Astrocyte of the cerebellum (primary cell): ENCODE measurements at regions not wholly inside any gene's neighbourhood (a gene's known extent, or its start where the extent isn't known, plus 50 kb on each side); places are given as distances from the start of the nearest gene placed in this dataset.
"Not testable (repeated sequence)": the region's sequence is repeated elsewhere in the genome, so short reads cannot be mapped to it uniquely, and the experiment has no call there.

ENCODE experiments used
- DNase-seq: peaks from one replicate; pipeline ENCODE4 v3.0.0-alpha.2; 2011; ENCODE audit warnings: low read depth
- H3K4me3 ChIP-seq: 2 replicates; pipeline ENCODE4 v1.5.1; 2011; ENCODE audit warnings: mild to moderate bottlenecking, low read depth, low read length, moderate library complexity
- CTCF ChIP-seq: IDR thresholded peaks from 2 replicates; pipeline ENCODE4 v1.5.1; 2012; ENCODE audit warnings: low read length, low read depth, moderate library complexity, mild to moderate bottlenecking; ENCODE audit errors: missing control alignments
- in situ Hi-C: cut with HindIII; loops from 2 replicates; pipeline ENCODE4 v1.10.0; 2017; ENCODE audit warnings: low sequenced_read_pairs

GRCh38 chr9:75488719-75489110, 400.4 kb downstream of the OSTF1 start:
- no peak for DNase-seq
- in situ Hi-C loops = no loop called here
- H3K4me3 ChIP-seq = no peak overlapping the region
- TF ChIP-seq CTCF = no peak

GRCh38 chr9:75490326-75490725, 400.1 kb upstream of the PCSK5 start:
- H3K4me3 ChIP-seq = no peak overlapping the region
- no peak for TF ChIP-seq CTCF
- DNase-seq = no peak
- in situ Hi-C loops = no loop called here

- no peak overlapping the region for H3K4me3 ChIP-seq
- in situ Hi-C loops = no loop called here
- TF ChIP-seq CTCF = no peak
- no peak for DNase-seq
Observed at GRCh38 chr9:75491533-75491932, 398.9 kb upstream of the PCSK5 start.

GRCh38 chr9:75499812-75500211, 390.7 kb upstream of the PCSK5 start:
- H3K4me3 ChIP-seq = no peak overlapping the region
- no peak for TF ChIP-seq CTCF
- no peak for DNase-seq
- in situ Hi-C loops = no loop called here

GRCh38 chr9:75500479-75500878, 390.0 kb upstream of the PCSK5 start:
- in situ Hi-C loops = no loop called here
- H3K4me3 ChIP-seq = no peak overlapping the region
- TF ChIP-seq CTCF = no peak
- DNase-seq = no peak

GRCh38 chr9:75500940-75501339, 389.5 kb upstream of the PCSK5 start:
- in situ Hi-C loops, DNase-seq, H3K4me3 ChIP-seq: not testable (repeated sequence)

- H3K4me3 ChIP-seq = no peak overlapping the region
- no peak for TF ChIP-seq CTCF
- in situ Hi-C loops = no loop called here
- DNase-seq = no peak
Observed at GRCh38 chr9:75504721-75505120, 385.8 kb upstream of the PCSK5 start.
